Heart left ventricle (tissue), 16 donors: ENCODE measurements at regions not wholly inside any gene's neighbourhood (a gene's known extent, or its start where the extent isn't known, plus 50 kb on each side); places are given as distances from the start of the nearest gene placed in this dataset.

Experiments used
- ATAC-seq, 4 donors: fragments of 200-7000 bp; cut with Tn5 transposase; one replicate each; pipeline ENCODE4 v1.9.1; 2020 to 2022; ENCODE audit warnings: moderate library complexity in 4 of 4, mild to moderate bottlenecking in 3 of 4, moderate number of reproducible peaks in 1 of 4
- DNase-seq, 5 donors: peaks; one replicate each; pipeline ENCODE4 v3.0.0-alpha.2; 2020
- H3K27ac ChIP-seq, 12 donors: fragments of 200-600 bp; sonication (generic) in 4 of 12; one replicate each; pipeline versions ENCODE4 v1.5.0 to v1.8.0; 2016 to 2022; ENCODE audit warnings: mild to moderate bottlenecking in 2 of 12
- H3K27me3 ChIP-seq, 9 donors: fragments of 200-600 bp; sonication (generic) in 2 of 9; one replicate each; pipeline versions ENCODE4 v1.5.1 to v1.8.0; 2016 to 2022; ENCODE audit warnings: mild to moderate bottlenecking in 3 of 9
- H3K36me3 ChIP-seq, 9 donors: fragments of 200-600 bp; sonication (generic) in 2 of 9; one replicate each; pipeline versions ENCODE4 v1.5.0 to v1.8.0; 2018 to 2022; ENCODE audit warnings: mild to moderate bottlenecking in 2 of 9
- H3K4me1 ChIP-seq, 12 donors: fragments of 200-600 bp; sonication (generic) in 4 of 12; one replicate each; pipeline versions ENCODE4 v1.5.0 to v1.8.0; 2016 to 2022; ENCODE audit warnings: mild to moderate bottlenecking in 3 of 12
- H3K4me3 ChIP-seq, 12 donors: fragments of 200-600 bp; sonication (generic) in 4 of 12; one replicate each; pipeline versions ENCODE4 v1.5.0 to v1.8.0; 2017 to 2022; ENCODE audit warnings: mild to moderate bottlenecking in 9 of 12, moderate library complexity in 4 of 12
- H3K9me3 ChIP-seq, 12 donors: fragments of 200-600 bp; sonication (generic) in 4 of 12; one replicate each; pipeline versions ENCODE4 v1.5.0 to v1.8.0; 2016 to 2022; ENCODE audit warnings: mild to moderate bottlenecking in 1 of 12
- POLR2A ChIP-seq, 2 donors: fragments of 450-650 bp; IDR thresholded peaks; one replicate each; pipeline ENCODE4 v1.6.1; 2017; ENCODE audit warnings: antibody characterized with exemption in 2 of 2, mild to moderate bottlenecking in 2 of 2, moderate library complexity in 2 of 2
- WGBS, 4 donors: extraction: QIAGEN DNeasy Blood & Tissue Kit in 2 of 4; methylation state at CpG; one replicate each; pipeline versions ENCODE4 v1.1.5 to v1.1.7; 2013 to 2018; 5-methylcytosine and 5-hydroxymethylcytosine counted together
- intact Hi-C, 10 donors: fragments of 100-400 bp; cut with DNase I; formaldehyde crosslinking; loops; one replicate each; pipeline versions ENCODE4 v1.11.1 to v1.14.2; 2022
- TF ChIP-seq, protein P1 (sequence below), 12 donors: fragments of 200-600 bp; sonication (generic) in 4 of 12; IDR thresholded peaks; one replicate each; pipeline versions ENCODE4 v1.5.0 to v1.8.0; 2018 to 2022; ENCODE audit warnings: antibody characterized with exemption in 12 of 12, mild to moderate bottlenecking in 5 of 12
- donor health status: ischemic (EF 13 %, LVEDD 7.1; RV severe dilation, severe dysfunction).
- donor health status: healthy with polysubstance abuse.
- donor health status: DM: no; HTN: yes; CAD: no.
- donor health status: DM: no; HTN: no; CAD: no.
- donor health status: ischemic (EF 25% LVEDD 6.9; RV normal size, moderate dysfunction).
- donor health status: ischemic (EF 25% LVEDD 5.7; RV mildly dilated, moderate dysfunction).
- donor health status: healthy.
- donor health status: DM: yes; HTN: yes; CAD: no.
- donor health status: ischemic (EF 35%, LVEDD 5.7; RV mildly dilated, moderate dysfunction).
- donor health status: nonischemic (EF 11% LVEDD 7.7; RV severe dilation, severe dysfunction).
- donor health status: DM: yes; HTN: yes; CAD: no.
- donor health status: PGD.
- donor health status: ischemic (EF 29% LVEDD 5.4; RV normal size, mild dysfunction).
- donor health status: nonischemic (EF 23%, LVEDD 6.1; RV moderate dilation, normal function).

DNA sequence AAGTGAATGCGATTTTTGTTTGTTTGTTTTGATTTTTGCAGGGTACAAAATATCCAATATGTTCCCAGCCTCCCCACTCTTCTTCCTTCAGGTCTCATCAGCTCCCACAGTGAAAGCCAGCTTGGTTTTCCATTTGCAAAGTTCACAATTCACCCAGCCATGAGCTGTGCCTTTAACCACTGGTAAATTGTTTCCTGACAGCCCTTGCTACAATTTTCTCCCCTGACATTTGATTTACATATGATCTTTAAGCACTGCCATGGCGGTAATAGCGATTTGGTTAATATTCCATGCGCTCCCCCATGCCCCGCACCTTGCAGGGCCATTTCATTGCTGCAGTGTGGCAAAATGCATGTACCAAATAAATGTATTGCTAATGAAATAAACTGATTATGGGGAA is 385.9 kb downstream of the MIAT start:
- no peak for TF ChIP-seq POLR2A (IDR thresholded peaks at IDR 0.05)
- TF ChIP-seq, protein P1, sequence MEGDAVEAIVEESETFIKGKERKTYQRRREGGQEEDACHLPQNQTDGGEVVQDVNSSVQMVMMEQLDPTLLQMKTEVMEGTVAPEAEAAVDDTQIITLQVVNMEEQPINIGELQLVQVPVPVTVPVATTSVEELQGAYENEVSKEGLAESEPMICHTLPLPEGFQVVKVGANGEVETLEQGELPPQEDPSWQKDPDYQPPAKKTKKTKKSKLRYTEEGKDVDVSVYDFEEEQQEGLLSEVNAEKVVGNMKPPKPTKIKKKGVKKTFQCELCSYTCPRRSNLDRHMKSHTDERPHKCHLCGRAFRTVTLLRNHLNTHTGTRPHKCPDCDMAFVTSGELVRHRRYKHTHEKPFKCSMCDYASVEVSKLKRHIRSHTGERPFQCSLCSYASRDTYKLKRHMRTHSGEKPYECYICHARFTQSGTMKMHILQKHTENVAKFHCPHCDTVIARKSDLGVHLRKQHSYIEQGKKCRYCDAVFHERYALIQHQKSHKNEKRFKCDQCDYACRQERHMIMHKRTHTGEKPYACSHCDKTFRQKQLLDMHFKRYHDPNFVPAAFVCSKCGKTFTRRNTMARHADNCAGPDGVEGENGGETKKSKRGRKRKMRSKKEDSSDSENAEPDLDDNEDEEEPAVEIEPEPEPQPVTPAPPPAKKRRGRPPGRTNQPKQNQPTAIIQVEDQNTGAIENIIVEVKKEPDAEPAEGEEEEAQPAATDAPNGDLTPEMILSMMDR (IDR thresholded peaks at IDR 0.05), result no peak
- WGBS, 4 donors, result 80 to 90% (median 87%) methylated on average over 5 of the region's 5 CpGs
- peaks cover 0 to 38% (median 10%) of the 10 kb centered on the region in 9 donors for H3K27me3 ChIP-seq
- H3K4me1 ChIP-seq, result no peaks in the 10 kb centered on the region
- no peak for ATAC-seq
- no peak for DNase-seq
- intact Hi-C loops, result no loop called here
- no peak overlapping the region for H3K4me3 ChIP-seq
- no peaks in the 10 kb centered on the region for H3K36me3 ChIP-seq
- H3K9me3 ChIP-seq, result peaks cover 0 to 4% (median 0%) of the 10 kb centered on the region in 12 donors
- no peak overlapping the region for H3K27ac ChIP-seq

DNA sequence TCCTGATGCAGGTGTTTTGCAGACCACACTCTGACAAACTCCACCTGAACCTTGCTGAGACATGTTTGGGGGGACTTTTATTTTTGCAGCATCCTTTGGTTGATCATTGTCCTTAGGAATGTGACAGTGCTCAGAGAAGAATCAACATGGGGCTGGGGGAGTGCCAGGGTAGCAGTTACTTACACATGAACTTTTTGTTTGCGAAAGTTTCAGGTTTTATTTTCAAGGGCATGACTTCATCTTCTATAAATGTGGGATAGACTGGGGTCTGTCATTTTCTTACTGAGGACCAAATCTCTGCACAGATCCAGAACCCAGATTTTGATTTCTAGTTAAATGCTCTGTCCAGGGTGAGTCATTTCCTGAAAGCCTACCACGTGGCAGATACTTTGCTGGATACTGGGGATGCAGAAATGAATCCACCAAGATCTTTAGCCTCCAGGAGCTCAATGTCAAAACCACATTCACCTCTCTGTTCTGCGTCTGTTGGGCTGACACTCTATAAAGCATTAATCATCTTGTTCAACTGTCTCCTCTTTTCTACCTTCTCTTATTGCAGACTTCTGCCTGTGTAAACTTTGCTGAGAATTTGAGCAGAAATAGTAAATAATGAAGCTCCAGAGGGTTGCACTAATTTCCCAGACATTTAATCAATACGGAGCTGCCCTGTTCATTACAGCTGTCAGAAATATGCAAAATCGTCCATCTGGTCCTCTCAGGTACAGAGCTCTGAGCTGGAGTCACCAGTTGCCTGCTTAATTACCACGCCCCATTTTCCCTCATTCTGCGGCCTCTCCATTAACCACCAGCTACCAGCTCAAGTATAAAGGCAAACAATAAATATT is 387.9 kb downstream of the MIAT start:
- H3K9me3 ChIP-seq, result peaks cover 0 to 4% (median 0%) of the 10 kb centered on the region in 12 donors
- no peaks in the 10 kb centered on the region for H3K36me3 ChIP-seq
- intact Hi-C loops, result no loop called here
- DNase-seq (no peak), ATAC-seq (no peak)
- H3K4me1 ChIP-seq, result no peaks in the 10 kb centered on the region
- no peak for TF ChIP-seq POLR2A (IDR thresholded peaks at IDR 0.05)
- TF ChIP-seq, protein P1 (IDR thresholded peaks at IDR 0.05), result no peak
- H3K27ac ChIP-seq, result no peak overlapping the region
- peaks cover 0 to 18% (median 2%) of the 10 kb centered on the region in 9 donors for H3K27me3 ChIP-seq
- WGBS, 4 donors, result 60 to 72% (median 67%) methylated on average over 7 of the region's 7 CpGs
- H3K4me3 ChIP-seq, result no peak overlapping the region

DNA sequence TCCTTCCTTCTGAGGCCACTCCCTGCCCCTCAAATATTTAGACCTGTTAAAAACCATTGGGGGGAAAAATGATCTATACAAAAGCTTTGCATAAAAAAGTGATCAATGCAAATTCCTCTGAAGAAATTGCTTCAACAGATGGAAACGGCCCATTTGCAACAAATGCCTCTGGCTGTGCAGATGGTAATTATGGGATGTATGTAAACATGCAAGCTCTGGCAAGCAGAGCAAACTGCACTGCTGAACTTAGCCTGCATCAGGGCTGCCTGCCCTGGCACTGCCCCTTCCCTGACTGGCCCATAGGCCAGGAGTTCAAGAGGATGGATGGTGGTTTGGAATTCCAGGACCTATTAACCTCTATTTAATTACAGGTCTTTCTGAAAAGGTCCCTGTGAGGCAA is 388.7 kb downstream of the MIAT start:
- Histone ChIP-seq H3K36me3 (no peaks in the 10 kb centered on the region), H3K27me3 (peaks cover 0 to 12% (median 0%) of the 10 kb centered on the region in 9 donors), H3K27ac (no peak overlapping the region), H3K9me3 (peaks cover 0 to 4% (median 0%) of the 10 kb centered on the region in 12 donors), H3K4me1 (no peaks in the 10 kb centered on the region), H3K4me3 (no peak overlapping the region)
- no peak for DNase-seq
- ATAC-seq, result no peak
- TF ChIP-seq POLR2A (IDR thresholded peaks at IDR 0.05), result no peak
- TF ChIP-seq, protein P1 (IDR thresholded peaks at IDR 0.05), result no peak
- 81 to 100% (median 84%) methylated on average over 1 of the region's 1 CpG for WGBS, 4 donors
- intact Hi-C loops, result no loop called here

GRCh38 chr22:27046603-27047002 is 389.2 kb downstream of the MIAT start:
- Histone ChIP-seq H3K4me3 (no peak overlapping the region), H3K4me1 (no peaks in the 10 kb centered on the region), H3K27ac (no peak overlapping the region), H3K27me3 (peaks cover 0 to 7% (median 0%) of the 10 kb centered on the region in 9 donors), H3K36me3 (no peaks in the 10 kb centered on the region), H3K9me3 (peaks cover 0 to 4% (median 0%) of the 10 kb centered on the region in 12 donors)
- TF ChIP-seq, protein P1 (IDR thresholded peaks at IDR 0.05), result no peak
- no peak for TF ChIP-seq POLR2A (IDR thresholded peaks at IDR 0.05)
- DNase-seq (no peak), ATAC-seq (no peak)
- WGBS, 4 donors, result 91 to 96% (median 95%) methylated on average over 2 of the region's 2 CpGs
- intact Hi-C loops, result no loop called here
